ENCODE measurements at regions not wholly inside any gene's neighbourhood (a gene's known extent, or its start where the extent isn't known, plus 50 kb on each side); places are given as distances from the start of the nearest gene placed in this dataset.

DNA sequence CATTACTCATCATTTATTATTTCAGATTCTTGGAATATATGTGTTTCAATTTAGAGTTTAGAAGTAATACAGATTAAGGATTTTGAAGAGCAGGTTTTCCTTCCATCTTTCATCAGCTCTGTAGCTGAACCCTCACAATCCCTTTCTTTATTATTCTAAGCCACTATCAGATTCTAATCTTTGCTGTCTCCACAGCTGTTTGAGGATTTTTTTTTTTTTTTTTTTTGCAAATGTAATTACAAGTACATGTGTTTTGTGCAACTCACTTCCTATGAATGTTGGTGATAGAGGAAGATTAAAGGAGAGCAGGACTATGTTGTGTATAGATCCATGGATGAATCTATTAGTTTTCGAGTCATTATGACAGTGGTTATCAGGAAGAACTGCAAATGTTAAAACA is 87.4 kb upstream of the TENM3 start:
- H3K4me3 ChIP-seq (replicated peaks; ENCODE audit: insufficient read depth, low read length): no peak overlapping the region
- no peak for TF ChIP-seq POLR2AphosphoS5 (IDR thresholded peaks at IDR 0.05; ENCODE audit: low read depth)
- no peak for TF ChIP-seq GABPA (IDR thresholded peaks at IDR 0.05; ENCODE audit: low read depth)
- no peak for TF ChIP-seq SPI1 (IDR thresholded peaks at IDR 0.05; ENCODE audit: borderline replicate concordance, low read depth)
- TF ChIP-seq, protein P1, sequence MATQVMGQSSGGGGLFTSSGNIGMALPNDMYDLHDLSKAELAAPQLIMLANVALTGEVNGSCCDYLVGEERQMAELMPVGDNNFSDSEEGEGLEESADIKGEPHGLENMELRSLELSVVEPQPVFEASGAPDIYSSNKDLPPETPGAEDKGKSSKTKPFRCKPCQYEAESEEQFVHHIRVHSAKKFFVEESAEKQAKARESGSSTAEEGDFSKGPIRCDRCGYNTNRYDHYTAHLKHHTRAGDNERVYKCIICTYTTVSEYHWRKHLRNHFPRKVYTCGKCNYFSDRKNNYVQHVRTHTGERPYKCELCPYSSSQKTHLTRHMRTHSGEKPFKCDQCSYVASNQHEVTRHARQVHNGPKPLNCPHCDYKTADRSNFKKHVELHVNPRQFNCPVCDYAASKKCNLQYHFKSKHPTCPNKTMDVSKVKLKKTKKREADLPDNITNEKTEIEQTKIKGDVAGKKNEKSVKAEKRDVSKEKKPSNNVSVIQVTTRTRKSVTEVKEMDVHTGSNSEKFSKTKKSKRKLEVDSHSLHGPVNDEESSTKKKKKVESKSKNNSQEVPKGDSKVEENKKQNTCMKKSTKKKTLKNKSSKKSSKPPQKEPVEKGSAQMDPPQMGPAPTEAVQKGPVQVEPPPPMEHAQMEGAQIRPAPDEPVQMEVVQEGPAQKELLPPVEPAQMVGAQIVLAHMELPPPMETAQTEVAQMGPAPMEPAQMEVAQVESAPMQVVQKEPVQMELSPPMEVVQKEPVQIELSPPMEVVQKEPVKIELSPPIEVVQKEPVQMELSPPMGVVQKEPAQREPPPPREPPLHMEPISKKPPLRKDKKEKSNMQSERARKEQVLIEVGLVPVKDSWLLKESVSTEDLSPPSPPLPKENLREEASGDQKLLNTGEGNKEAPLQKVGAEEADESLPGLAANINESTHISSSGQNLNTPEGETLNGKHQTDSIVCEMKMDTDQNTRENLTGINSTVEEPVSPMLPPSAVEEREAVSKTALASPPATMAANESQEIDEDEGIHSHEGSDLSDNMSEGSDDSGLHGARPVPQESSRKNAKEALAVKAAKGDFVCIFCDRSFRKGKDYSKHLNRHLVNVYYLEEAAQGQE (IDR thresholded peaks at IDR 0.05; ENCODE audit: insufficient replicate concordance, low read depth): no peak
- TF ChIP-seq, protein P2, sequence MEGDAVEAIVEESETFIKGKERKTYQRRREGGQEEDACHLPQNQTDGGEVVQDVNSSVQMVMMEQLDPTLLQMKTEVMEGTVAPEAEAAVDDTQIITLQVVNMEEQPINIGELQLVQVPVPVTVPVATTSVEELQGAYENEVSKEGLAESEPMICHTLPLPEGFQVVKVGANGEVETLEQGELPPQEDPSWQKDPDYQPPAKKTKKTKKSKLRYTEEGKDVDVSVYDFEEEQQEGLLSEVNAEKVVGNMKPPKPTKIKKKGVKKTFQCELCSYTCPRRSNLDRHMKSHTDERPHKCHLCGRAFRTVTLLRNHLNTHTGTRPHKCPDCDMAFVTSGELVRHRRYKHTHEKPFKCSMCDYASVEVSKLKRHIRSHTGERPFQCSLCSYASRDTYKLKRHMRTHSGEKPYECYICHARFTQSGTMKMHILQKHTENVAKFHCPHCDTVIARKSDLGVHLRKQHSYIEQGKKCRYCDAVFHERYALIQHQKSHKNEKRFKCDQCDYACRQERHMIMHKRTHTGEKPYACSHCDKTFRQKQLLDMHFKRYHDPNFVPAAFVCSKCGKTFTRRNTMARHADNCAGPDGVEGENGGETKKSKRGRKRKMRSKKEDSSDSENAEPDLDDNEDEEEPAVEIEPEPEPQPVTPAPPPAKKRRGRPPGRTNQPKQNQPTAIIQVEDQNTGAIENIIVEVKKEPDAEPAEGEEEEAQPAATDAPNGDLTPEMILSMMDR (IDR thresholded peaks at IDR 0.05; ENCODE audit: insufficient read depth, low read length): no peak
- H3K27ac ChIP-seq (replicated peaks): no peak overlapping the region
- DNase-seq (ENCODE audit: low read depth in 1 of 2, low spot score in 1 of 2): no peak
- H3K27me3 ChIP-seq (ENCODE audit: insufficient read depth, poor library complexity, severe bottlenecking): no peaks in the 10 kb centered on the region

DNA sequence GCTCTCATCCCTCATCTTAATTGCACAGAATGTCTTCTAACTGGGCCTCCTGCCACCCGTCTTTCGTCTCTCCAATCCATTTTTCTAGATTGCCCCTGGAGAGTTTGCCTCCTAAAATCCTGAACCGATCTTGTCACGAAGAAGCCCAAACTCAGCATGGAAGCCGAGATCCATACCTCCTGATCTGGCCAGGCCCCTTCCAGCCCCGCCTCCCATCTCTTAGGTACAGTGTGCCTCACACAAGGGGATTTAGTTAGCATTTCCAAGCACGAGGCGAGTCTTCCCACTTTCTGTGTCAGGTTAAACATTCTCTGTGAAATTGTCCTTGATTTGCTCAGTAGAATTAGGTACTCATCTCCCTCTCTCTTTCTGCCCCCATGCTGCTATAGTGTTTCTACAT is 80.0 kb upstream of the TENM3 start:
- Histone ChIP-seq H3K27ac (replicated peaks) (no peak overlapping the region), H3K27me3 (ENCODE audit: insufficient read depth, poor library complexity, severe bottlenecking) (no peaks in the 10 kb centered on the region), H3K4me3 (replicated peaks; ENCODE audit: insufficient read depth, low read length) (no peak overlapping the region)
- no peak for DNase-seq (ENCODE audit: low read depth in 1 of 2, low spot score in 1 of 2)
- TF ChIP-seq POLR2AphosphoS5 (IDR thresholded peaks at IDR 0.05; ENCODE audit: low read depth) (no peak), SPI1 (IDR thresholded peaks at IDR 0.05; ENCODE audit: borderline replicate concordance, low read depth) (no peak), GABPA (IDR thresholded peaks at IDR 0.05; ENCODE audit: low read depth) (no peak)
- TF ChIP-seq, protein P1 (IDR thresholded peaks at IDR 0.05; ENCODE audit: insufficient replicate concordance, low read depth): no peak
- TF ChIP-seq, protein P2 (IDR thresholded peaks at IDR 0.05; ENCODE audit: insufficient read depth, low read length): no peak

DNA sequence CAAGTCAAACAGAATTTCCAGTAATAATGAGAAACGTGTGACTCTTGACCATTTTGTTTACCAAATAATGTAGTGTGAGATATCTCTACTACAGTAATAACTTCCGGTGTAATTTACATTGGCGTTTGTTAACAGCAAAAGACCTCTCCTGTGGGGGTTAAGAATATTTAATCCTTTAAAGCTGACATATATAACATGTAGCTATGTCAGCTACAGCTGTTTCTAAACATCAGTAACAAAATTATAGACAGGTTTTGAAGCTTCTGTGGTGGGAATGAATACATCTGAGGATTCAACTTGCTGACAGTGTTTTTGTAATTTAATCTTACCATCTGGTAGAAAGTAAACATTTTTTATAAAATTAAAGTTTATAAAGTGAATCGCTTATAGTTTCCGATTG is 73.6 kb upstream of the TENM3 start:
- H3K4me3 ChIP-seq (replicated peaks; ENCODE audit: insufficient read depth, low read length): no peak overlapping the region
- no peak overlapping the region for H3K27ac ChIP-seq (replicated peaks)
- no peak for TF ChIP-seq POLR2AphosphoS5 (IDR thresholded peaks at IDR 0.05; ENCODE audit: low read depth)
- no peak for TF ChIP-seq SPI1 (IDR thresholded peaks at IDR 0.05; ENCODE audit: borderline replicate concordance, low read depth)
- TF ChIP-seq GABPA (IDR thresholded peaks at IDR 0.05; ENCODE audit: low read depth): no peak
- TF ChIP-seq, protein P1 (IDR thresholded peaks at IDR 0.05; ENCODE audit: insufficient replicate concordance, low read depth): no peak
- TF ChIP-seq, protein P2 (IDR thresholded peaks at IDR 0.05; ENCODE audit: insufficient read depth, low read length): no peak
- H3K27me3 ChIP-seq (ENCODE audit: insufficient read depth, poor library complexity, severe bottlenecking): no peaks in the 10 kb centered on the region
- no peak for DNase-seq (ENCODE audit: low read depth in 1 of 2, low spot score in 1 of 2)

Measured in HL-60 (cell line).